Thyroid gland (tissue), 4 donors: ENCODE measurements at regions not wholly inside any gene's neighbourhood (a gene's known extent, or its start where the extent isn't known, plus 50 kb on each side); places are given as distances from the start of the nearest gene placed in this dataset.

ENCODE experiments used
- DNase-seq, 2 donors: peaks; one replicate each; pipeline ENCODE4 v3.0.0-alpha.2; 2019
- H3K27ac ChIP-seq, 3 donors: fragments of 200-600 bp; sonication (generic); 1 replicate in 2 of 3; 2 replicates in 1 of 3; pipeline ENCODE4 v1.5.1; 2016 to 2019; ENCODE audit warnings: mild to moderate bottlenecking in 1 of 3, moderate library complexity in 1 of 3
- H3K27me3 ChIP-seq: fragments of 200-600 bp; sonication (generic); one replicate; pipeline ENCODE4 v1.5.1; 2019
- H3K36me3 ChIP-seq, 2 donors: fragments of 200-600 bp; sonication (generic); one replicate each; pipeline ENCODE4 v1.5.1; 2016 to 2019
- H3K4me1 ChIP-seq, 2 donors: fragments of 200-600 bp; sonication (generic); one replicate each; pipeline ENCODE4 v1.5.1; 2017 to 2019
- H3K4me3 ChIP-seq, 3 donors: fragments of 200-600 bp; sonication (generic); replicated peaks in 1 of 3; 1 replicate in 2 of 3; 2 replicates in 1 of 3; pipeline ENCODE4 v1.5.1; 2016; ENCODE audit warnings: mild to moderate bottlenecking in 1 of 3
- H3K9me3 ChIP-seq: fragments of 200-600 bp; sonication (generic); one replicate; pipeline ENCODE4 v1.5.1; 2017
- POLR2A ChIP-seq, 2 donors: fragments of 450-650 bp; IDR thresholded peaks; one replicate each; pipeline ENCODE4 v1.6.1; 2017; ENCODE audit warnings: antibody characterized with exemption in 2 of 2, mild to moderate bottlenecking in 2 of 2, moderate library complexity in 1 of 2
- WGBS, 2 donors: methylation state at CpG; one replicate each; pipeline ENCODE4 v1.1.5; 2017; 5-methylcytosine and 5-hydroxymethylcytosine counted together
- intact Hi-C: fragments of 100-400 bp; cut with DNase I; formaldehyde crosslinking; loops from one replicate; pipeline ENCODE4 v1.15.1; 2023
- TF ChIP-seq, protein P1 (sequence below), 6 experiments: fragments of 200-600 bp in 3 of 6; fragments of 450-650 bp in 3 of 6; sonication (generic) in 3 of 6; IDR thresholded peaks; one replicate each; pipeline ENCODE4 v1.5.1; 2016 to 2019; ENCODE audit warnings: antibody characterized with exemption in 6 of 6, mild to moderate bottlenecking in 2 of 6, inconsistent platforms in 1 of 6, moderate library complexity in 1 of 6

DNA sequence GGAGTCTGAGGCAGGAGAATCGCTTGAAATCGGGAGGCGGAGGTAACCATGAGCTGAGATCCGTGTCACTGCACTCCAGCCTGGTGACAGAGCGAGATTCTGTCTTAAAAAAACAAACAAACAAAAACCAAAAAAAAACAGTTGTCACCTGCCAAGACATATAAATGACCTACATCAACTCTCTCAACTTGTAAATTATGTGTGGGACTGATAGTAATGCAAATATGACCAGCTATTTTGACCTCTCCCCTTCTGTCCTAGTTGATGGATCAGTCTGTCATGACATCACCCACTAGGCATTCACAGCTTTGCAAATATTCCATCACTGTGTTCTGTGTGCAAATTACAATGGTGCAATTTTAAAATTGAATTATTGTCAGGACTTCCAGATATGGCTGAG, 175.4 kb downstream of the EBLN2 start:
- intact Hi-C loops: no loop called here
- Histone ChIP-seq H3K4me3 (no peak overlapping the region), H3K9me3 (no peaks in the 10 kb centered on the region), H3K27me3 (no peaks in the 10 kb centered on the region), H3K36me3 (no peaks in the 10 kb centered on the region), H3K27ac (no peak overlapping the region), H3K4me1 (no peaks in the 10 kb centered on the region)
- no peak for TF ChIP-seq POLR2A (IDR thresholded peaks at IDR 0.05)
- TF ChIP-seq, protein P1, sequence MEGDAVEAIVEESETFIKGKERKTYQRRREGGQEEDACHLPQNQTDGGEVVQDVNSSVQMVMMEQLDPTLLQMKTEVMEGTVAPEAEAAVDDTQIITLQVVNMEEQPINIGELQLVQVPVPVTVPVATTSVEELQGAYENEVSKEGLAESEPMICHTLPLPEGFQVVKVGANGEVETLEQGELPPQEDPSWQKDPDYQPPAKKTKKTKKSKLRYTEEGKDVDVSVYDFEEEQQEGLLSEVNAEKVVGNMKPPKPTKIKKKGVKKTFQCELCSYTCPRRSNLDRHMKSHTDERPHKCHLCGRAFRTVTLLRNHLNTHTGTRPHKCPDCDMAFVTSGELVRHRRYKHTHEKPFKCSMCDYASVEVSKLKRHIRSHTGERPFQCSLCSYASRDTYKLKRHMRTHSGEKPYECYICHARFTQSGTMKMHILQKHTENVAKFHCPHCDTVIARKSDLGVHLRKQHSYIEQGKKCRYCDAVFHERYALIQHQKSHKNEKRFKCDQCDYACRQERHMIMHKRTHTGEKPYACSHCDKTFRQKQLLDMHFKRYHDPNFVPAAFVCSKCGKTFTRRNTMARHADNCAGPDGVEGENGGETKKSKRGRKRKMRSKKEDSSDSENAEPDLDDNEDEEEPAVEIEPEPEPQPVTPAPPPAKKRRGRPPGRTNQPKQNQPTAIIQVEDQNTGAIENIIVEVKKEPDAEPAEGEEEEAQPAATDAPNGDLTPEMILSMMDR (IDR thresholded peaks at IDR 0.05): no peak
- WGBS, 2 donors: 89 to 94% methylated on average over 5 of the region's 5 CpGs
- DNase-seq: no peak

DNA sequence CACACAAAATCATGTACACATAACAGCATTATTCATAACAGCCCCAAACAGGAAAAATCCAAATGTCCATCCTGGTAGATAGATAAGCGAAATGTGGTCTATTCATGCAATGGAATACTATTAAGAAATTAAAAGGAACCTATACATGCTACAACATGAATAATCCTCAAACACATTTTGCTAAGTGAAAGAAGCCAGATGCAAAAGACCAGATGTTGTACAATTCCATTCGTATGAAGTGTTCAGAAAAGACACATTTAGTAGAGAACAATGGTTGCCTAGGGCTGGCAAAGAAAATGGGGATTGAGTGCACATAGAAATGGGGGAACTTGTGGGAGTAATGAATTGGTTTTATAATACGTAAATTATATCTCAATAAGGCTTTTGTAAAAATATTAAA, 182.3 kb downstream of the EBLN2 start:
- intact Hi-C loops: no loop called here
- Histone ChIP-seq H3K27me3 (no peaks in the 10 kb centered on the region), H3K4me3 (no peak overlapping the region), H3K27ac (no peak overlapping the region), H3K4me1 (no peaks in the 10 kb centered on the region), H3K9me3 (no peaks in the 10 kb centered on the region), H3K36me3 (no peaks in the 10 kb centered on the region)
- WGBS, 2 donors: 93 to 94% methylated on average over 3 of the region's 3 CpGs
- DNase-seq: no peak
- no peak for TF ChIP-seq POLR2A (IDR thresholded peaks at IDR 0.05)
- TF ChIP-seq, protein P1 (IDR thresholded peaks at IDR 0.05): no peak

DNA sequence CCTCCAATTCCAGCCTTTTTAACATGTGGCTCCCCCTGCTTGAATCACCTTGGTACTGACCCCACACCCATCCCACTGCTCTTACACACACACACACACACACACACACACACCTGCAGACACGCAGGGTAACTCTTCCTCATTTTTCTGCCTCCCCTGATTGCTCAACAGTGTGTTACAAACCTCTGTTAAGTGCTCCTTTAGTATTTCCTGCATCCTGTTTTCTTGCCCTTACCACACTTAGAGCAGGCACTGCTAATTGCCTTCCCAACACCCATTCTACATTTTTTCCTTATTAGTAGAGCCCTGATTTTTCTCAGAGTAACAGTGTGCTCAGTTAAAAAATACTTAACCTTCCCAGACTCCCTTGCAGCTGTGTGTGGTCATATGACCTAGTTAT, 184.0 kb downstream of the EBLN2 start:
- TF ChIP-seq, protein P1 (IDR thresholded peaks at IDR 0.05): no peak
- no peak for TF ChIP-seq POLR2A (IDR thresholded peaks at IDR 0.05)
- DNase-seq: no peak
- Histone ChIP-seq H3K27ac (no peak overlapping the region), H3K9me3 (no peaks in the 10 kb centered on the region), H3K27me3 (no peaks in the 10 kb centered on the region), H3K36me3 (no peaks in the 10 kb centered on the region), H3K4me1 (no peaks in the 10 kb centered on the region), H3K4me3 (no peak overlapping the region)
- WGBS, 2 donors: 54 to 58% methylated on average over 1 of the region's 1 CpG
- intact Hi-C loops: no loop called here

DNA sequence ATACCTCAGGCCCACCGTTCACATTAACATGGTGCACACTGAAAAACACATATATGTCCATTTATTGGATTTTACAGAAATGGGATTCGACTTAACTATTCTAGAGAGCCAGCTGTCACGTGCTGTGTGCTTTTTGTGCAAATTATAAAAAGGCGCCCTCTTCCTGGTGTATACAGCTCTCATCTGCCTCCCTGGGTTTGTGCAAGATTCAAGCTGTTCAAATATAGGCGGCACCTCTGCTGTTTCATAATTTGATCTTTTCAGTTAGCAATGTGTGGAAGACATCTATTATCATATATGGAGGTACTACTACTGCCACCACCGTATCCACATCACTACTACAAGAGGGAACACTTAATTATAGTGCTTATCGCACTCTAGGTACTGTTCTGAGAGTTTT, 187.6 kb downstream of the EBLN2 start:
- no peaks in the 10 kb centered on the region for H3K9me3 ChIP-seq
- H3K36me3 ChIP-seq: no peaks in the 10 kb centered on the region
- H3K27me3 ChIP-seq: no peaks in the 10 kb centered on the region
- TF ChIP-seq, protein P1 (IDR thresholded peaks at IDR 0.05): no peak
- TF ChIP-seq POLR2A (IDR thresholded peaks at IDR 0.05): no peak
- WGBS, 2 donors: 90 to 93% methylated on average over 7 of the region's 7 CpGs
- no peaks in the 10 kb centered on the region for H3K4me1 ChIP-seq
- H3K27ac ChIP-seq: no peak overlapping the region
- intact Hi-C loops: no loop called here
- DNase-seq: no peak
- H3K4me3 ChIP-seq: no peak overlapping the region

DNA sequence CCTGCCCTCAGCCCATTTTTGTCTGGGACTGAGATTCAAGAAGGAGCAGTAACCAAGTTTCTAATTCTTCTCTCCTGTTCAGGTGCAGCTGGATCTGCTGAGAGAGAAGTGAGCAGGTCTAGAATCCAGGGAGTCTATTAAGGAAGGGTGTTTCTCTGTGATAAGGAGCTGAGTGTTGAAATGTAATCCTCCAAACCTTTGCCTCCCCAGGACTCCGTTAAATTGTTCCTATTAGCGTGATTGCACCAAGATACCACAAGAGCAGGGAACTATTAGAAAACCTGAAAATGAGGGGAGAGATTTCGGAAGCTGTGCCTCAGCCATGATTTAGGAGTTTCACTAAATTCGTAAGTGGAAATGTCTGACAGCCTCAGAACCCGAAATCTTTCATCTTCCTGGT, 192.6 kb downstream of the EBLN2 start:
- DNase-seq: no peak
- no peak overlapping the region for H3K4me3 ChIP-seq
- no peaks in the 10 kb centered on the region for H3K36me3 ChIP-seq
- H3K9me3 ChIP-seq: no peaks in the 10 kb centered on the region
- no peak overlapping the region for H3K27ac ChIP-seq
- H3K4me1 ChIP-seq: no peaks in the 10 kb centered on the region
- intact Hi-C loops: no loop called here
- WGBS, 2 donors: 71 to 79% methylated on average over 5 of the region's 5 CpGs
- H3K27me3 ChIP-seq: no peaks in the 10 kb centered on the region
- TF ChIP-seq, protein P1 (IDR thresholded peaks at IDR 0.05): no peak
- no peak for TF ChIP-seq POLR2A (IDR thresholded peaks at IDR 0.05)
